ENCODE measurements at regions not wholly inside any gene's neighbourhood (a gene's known extent, or its start where the extent isn't known, plus 50 kb on each side); places are given as distances from the start of the nearest gene placed in this dataset.

- TF ChIP-seq, protein P1, sequence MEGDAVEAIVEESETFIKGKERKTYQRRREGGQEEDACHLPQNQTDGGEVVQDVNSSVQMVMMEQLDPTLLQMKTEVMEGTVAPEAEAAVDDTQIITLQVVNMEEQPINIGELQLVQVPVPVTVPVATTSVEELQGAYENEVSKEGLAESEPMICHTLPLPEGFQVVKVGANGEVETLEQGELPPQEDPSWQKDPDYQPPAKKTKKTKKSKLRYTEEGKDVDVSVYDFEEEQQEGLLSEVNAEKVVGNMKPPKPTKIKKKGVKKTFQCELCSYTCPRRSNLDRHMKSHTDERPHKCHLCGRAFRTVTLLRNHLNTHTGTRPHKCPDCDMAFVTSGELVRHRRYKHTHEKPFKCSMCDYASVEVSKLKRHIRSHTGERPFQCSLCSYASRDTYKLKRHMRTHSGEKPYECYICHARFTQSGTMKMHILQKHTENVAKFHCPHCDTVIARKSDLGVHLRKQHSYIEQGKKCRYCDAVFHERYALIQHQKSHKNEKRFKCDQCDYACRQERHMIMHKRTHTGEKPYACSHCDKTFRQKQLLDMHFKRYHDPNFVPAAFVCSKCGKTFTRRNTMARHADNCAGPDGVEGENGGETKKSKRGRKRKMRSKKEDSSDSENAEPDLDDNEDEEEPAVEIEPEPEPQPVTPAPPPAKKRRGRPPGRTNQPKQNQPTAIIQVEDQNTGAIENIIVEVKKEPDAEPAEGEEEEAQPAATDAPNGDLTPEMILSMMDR (IDR thresholded peaks at IDR 0.05), result no peak
- TF ChIP-seq POLR2A (IDR thresholded peaks at IDR 0.05), result no peak
Observed at GRCh38 chr2:181116261-181116660, 135.9 kb downstream of the UBE2E3 start.
